GM19351 (cell line): ENCODE measurements at regions not wholly inside any gene's neighbourhood (a gene's known extent, or its start where the extent isn't known, plus 50 kb on each side); places are given as distances from the start of the nearest gene placed in this dataset.
"Not testable (repeated sequence)": the region's sequence is repeated elsewhere in the genome, so short reads cannot be mapped to it uniquely, and the experiment has no call there.

ENCODE experiments used
- ATAC-seq: cut with Tn5 transposase; IDR thresholded peaks from one replicate; pipeline ENCODE4 v1.9.1; 2021; ENCODE audit warnings: mild to moderate bottlenecking, moderate library complexity; ENCODE audit not compliant: unreplicated experiment

DNA sequence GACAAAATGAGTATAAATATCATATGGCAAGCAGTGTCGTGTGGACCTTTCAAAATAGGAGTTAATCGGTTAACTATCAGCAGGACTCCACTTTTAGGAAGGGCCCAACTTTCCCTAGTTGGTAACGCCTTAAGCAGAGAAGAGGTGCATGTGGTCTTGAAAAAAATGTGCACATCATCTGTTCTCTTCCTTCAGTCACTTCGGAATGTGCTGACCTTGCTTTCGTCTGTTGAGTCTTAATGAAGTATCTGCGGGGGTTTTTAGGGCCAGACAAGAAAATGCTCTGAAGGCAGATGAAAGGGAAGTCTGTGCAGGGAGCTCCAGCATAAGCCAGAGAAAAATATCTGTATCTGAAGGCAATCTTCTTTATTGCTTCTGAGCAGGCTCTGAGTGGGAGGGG, 185.2 kb downstream of the AEBP2 start:
- no peak for ATAC-seq

DNA sequence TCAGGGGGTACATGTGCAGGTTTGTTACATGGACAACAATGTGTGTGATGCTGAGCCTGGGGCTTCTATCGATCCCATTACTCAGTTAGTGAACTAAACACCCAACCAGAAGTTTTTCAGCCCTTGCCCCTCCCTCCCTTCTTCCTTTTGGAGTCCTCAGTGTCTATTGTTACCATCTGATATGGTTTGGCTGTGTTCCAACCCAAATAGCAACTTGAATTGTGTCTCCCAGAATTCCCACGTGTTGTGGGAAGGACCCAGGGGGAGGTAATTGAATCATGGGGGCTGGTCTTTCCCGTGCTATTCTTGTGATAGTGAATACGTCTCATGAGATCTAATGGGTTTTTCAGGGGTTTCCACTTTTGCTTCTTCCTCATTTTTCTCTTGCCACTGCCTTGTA, 186.3 kb downstream of the AEBP2 start:
- not testable (repeated sequence) for ATAC-seq

DNA sequence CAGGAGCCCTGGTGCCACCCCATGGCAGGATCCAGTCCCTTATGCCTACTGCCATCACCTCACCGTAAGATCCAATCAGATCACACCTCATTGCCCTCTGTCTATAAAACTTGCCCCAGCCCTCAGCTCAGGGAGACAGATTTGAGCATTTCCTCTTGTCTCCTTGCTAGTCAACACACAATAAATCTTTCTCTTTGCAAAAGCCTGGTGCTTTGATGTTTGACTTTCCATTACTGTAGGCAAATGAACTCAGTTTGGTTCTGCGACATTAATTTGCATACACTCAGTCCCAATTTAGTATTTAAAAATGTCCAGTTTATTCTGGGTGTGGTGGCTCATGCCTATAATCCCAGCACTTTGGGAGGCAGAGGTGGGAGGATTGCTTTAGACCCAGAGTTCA, 188.4 kb downstream of the AEBP2 start:
- no peak for ATAC-seq

DNA sequence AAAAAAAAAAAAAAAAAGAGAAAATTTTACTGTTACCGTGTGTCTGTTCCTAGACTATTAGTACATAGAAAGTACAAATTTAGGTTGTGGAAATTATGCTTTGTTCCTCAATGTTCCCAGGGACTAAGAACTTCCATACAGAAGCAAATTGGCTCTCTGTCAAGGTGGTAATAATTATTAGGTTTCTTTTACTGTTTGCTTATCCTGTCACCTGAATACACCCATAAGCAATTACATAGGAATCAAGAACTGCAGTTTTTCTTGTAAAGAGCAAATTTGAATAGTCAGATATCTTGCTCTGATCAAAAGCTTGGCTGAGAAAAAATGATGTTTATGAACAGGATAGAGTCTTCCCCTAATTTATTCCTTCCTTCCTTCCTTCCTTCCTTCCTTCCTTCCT, 191.2 kb downstream of the AEBP2 start:
- ATAC-seq: no peak

DNA sequence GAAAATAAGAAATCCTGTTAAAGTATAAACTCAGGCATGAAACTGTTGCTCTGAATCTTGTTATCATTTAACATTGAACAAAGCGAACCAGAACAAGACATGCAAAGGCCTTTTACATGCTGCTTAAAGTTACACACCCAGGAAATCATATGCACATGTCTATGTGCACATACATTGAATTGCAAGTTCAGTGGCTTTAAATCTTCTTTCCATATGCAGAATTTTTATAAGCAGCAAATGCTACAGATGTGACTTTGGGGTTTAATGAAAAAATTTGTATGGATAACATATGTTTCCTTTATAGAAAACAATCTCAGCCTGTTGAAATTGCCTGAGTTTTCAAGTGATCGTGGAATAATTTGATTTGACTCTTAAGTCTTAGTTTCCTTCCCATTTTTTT, 193.9 kb downstream of the AEBP2 start:
- no peak for ATAC-seq

DNA sequence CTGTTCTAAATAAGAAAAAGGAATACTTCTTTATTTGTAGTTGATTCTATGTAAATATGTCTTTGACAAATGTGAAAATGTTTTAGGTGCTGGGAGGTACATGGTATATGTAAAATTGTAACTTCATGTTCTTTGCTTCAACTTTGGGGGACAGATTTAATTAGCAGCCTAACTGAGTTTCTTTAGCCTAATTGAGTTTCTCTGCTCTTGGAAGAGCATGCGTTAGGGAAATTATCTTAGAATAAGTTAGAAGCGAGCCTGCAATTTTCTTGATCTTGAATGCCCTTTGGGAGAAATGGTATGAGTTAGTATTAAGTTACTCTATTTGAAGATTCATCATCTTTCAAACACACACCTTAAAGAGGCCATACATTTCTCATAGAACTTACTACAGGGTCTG, 194.3 kb downstream of the AEBP2 start:
- no peak for ATAC-seq

DNA sequence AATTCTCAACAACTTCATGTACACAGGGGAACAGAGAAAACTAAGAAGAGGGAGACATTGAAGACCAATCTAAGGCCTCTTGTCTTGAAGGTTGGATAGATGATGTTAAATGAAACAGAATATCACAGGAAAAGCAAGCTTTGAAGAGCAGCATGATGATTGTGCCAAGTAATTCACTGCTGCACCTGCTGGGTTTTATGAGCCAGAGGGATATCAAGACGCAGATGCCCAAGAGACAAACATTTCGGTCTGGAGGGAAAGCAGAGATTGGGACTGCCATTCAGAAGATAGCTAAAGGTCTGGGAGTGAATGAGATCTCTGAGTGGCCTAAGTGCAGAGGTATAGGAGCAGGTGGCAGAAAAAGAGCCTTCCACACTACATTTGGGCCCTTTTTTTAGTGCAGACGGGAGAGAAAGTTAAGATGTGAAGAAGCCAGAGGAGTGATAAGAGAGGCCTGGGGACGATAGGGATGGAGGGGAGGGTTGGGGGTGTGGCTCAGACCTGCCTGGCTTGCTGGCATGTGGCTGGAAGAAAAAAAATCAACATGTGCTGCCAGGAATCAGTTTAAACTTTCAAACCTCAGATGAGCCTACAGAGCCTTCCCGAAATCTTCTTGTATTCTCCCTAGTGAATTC, 200.6 kb downstream of the AEBP2 start:
- no peak for ATAC-seq

DNA sequence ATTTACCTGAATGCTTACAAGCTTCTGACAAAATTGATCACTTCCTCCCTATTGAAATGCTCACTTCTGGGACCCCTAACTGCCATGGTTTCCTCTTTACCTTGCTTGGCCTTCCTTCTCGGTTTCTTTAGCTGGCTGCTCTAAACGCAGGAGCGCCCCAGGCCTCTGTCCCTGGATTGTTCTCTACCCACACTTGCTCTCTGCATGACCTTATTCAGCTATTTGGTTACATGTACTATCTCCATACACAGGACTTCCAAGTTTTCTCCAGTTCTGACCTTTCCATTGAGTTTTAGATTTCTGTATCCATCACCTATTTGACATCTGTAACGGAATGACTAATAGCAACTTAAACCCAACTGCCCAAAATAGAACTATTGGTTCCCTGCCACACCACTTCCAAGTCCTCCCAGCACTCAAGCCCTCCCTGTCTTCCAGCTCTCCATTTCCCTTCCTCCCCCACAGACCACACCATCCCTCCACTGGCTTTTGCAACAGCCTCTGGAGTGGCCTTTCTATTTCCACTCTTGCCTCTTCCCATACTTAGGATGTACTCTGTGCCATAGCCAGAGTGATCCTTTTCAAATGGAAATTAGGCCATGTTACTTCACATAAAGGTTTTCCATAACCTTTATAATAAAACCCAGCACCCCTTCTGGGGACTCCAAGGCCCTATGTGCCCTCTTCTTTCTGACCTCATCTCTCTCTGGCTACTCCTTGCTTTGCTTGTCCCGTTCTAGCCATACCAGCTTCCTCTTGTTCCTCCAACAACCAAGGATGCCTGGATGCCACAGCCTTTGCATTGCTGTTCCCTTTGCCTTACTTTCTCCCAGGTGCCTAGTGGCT, 202.2 kb downstream of the AEBP2 start:
- ATAC-seq: no peak

DNA sequence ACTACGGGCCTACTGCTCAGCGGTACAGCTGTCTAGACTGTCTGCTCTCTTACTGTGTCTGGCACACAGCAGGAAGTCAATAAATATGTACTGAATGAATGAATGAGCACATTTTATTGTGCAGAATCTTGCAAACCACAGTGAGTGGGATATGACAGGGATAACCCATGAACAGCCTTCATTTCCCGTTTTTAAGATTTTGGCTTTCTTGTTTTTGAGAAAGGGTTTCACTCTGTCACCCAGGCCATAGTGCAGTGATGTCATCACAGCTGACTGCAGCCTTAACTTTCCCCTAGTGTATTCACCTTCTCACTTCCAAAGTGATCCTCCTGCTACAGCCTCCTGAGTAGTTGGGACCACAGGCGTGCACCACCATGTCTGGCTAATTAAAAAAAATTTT, 203.1 kb downstream of the AEBP2 start:
- ATAC-seq: no peak

DNA sequence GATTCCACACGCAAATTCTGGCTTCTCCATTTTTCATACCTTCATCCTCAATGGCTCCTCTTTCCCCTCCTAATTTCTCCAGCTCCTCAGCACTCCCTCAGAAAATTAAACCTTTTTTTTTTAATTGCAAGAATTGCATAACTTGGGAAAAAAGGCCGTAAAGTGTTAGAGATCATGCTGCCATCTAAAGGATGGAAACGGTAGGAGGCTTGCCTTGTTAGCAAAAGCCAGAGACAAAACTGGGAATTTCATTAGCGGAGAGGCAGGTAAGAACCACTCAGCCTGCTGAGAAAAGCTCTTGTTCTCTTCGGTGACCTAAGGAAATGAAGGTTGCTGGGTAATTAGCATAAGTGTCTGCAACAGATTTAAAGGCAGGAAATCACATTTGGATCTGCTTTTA, 204.3 kb downstream of the AEBP2 start:
- ATAC-seq: no peak

DNA sequence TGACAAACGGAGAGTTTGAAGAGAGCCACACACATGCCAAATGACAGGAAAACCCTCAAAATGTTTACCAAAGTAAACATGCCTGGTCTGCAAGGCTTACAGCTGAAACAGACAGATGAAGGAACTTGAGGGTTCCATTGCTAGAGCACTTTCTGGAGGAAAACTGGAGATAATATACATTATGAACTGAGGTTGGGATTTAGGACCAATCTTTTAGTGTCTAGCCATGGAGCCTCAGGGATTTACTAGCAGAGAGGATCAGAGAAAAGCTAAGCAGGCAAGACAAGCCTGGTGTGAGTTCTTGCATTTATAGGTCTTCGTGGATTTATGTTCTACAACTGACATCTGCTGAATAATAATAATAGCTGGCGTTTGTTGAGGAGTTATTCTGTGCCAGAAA, 205.3 kb downstream of the AEBP2 start:
- no peak for ATAC-seq

DNA sequence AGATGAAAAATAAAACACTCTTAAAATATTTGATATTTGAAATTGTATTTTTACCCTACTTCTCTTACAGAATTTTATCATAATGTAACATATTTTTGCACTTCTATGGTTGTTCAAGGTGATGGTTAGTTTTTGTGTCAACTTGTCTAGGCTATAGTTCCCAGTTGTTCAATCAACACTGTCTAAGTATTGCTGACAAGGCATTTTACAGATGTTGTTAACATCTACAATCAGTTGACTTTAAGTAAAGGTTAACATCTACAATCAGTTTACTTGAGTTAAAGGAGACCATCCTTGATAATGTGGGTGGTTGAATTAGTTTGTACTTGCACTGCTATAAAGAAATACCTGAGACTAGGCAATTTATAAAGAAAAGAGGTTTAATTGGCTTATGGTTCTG, 206.5 kb downstream of the AEBP2 start:
- no peak for ATAC-seq

DNA sequence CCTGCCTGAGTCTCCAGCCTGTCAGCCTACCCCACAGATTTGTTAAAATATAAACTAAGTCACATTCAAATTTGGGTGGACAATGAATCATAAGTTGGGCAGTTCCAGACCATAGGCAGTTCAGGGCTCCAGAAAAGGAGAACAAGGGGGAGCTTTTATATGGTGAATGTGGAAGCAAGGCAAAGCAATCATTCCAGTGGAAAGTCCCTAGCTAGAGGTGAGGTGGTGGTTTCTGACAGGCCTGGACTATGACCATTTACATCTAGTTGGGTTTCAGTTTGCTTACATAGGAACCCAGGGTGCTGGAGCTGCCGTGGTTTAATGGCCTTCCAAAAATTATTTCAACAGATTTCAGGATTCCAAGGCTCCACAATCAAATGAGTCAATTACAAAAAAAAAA, 207.3 kb downstream of the AEBP2 start:
- no peak for ATAC-seq

DNA sequence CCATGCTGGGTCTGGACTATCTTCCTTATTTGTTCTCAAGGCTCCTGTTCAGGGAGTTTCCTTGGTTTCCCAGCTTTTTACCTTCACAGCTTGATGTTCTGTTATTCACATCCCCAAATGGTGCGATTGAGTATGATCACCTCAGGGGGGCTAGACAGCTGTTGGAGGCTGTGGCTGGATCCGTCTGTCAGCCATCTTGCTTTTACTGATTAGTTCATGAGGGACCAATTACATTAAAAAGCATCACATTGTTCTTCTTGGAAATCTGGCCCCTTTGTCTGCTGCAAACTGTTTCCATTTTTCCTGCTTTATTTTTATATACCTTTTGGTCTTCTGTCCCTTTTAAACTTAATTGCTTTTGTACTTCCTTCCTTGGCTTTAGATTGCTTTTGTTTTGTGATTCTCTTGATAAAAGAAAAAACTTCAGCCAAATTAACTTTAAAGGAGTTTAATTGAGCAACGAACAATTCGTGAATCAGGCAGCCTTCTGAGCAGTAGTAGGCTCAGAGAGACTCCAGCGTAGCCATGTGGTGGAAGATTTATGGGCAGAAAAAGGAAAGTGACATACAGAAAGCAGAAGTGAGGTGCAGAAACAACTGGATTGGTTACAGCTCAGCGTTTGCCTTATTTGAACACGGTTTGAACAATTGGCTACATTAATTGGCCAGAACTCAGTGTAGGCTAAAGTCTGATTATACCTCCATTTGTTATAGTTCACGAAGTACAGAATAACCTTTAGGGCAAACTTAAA, 208.7 kb downstream of the AEBP2 start:
- ATAC-seq: no peak

DNA sequence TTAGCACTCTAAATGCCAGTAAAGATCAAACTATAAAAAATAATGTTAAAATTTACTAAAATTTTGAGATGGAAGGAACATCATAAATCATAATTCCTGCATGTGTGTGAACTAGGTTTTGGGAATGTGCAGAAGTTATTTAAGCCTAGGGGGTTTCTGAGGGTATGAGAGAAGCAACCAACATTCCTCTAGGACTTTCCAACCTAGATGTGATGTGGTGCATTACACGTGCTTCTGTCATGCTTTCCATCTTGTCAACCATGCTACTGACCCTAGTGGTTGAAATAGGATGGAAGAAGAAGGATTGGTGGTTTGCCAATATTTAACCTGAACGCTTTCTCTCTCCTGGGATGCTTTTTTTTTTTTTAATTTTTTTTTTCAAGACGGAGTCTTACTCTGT, 209.3 kb downstream of the AEBP2 start:
- no peak for ATAC-seq

DNA sequence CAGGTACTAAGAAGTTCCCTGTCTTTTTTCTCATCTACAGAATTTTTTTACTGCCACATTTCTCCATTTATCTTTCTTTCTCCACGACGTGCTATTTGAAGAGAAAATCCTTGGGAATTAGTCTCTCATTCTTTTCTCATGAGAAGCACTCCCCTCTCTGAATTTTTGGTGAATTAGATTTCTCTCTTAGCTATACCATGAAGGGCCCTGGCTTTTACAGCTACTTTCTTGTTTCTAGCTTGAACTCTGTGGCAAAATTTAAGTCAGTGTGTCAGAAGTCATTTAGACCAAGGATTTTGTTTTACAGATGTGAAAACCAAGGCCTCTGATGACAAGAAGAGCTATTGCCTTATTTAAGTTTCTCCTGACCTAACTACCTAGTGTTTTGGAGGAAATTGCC, 213.1 kb downstream of the AEBP2 start:
- ATAC-seq: no peak

DNA sequence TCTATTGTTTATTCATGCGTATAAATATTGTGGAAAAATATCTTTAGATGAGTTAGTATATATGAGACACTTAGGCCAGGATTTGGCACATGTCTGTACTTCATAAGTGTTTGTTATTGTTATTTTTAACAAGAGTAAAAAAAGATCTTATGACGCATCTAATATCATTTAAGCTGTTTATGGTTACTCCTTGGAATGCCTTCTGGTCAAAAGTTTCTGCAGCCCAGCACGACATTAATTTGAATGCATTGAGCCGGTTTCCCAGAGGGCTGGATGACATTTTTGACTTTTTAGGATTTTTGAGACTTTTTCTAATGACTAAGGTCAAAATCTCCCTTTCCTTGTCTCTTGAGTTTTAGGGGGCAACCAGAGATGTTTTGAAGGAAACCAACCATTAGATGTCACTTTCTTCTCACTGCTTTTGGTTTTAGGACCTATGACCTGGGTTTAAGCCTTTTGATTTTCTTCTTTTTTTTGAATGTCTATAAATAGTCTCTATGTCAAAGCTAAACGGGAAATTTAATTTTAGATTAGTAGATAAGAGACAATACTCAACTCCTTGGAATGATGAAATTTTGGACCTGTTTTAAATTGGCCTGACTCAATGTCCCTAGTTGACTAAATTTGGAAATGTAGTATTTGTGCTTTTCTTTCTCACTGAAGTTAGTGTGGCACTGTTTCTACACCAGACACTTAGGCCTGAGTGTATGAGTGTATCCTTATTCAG, 215.5 kb downstream of the AEBP2 start:
- ATAC-seq: no peak

DNA sequence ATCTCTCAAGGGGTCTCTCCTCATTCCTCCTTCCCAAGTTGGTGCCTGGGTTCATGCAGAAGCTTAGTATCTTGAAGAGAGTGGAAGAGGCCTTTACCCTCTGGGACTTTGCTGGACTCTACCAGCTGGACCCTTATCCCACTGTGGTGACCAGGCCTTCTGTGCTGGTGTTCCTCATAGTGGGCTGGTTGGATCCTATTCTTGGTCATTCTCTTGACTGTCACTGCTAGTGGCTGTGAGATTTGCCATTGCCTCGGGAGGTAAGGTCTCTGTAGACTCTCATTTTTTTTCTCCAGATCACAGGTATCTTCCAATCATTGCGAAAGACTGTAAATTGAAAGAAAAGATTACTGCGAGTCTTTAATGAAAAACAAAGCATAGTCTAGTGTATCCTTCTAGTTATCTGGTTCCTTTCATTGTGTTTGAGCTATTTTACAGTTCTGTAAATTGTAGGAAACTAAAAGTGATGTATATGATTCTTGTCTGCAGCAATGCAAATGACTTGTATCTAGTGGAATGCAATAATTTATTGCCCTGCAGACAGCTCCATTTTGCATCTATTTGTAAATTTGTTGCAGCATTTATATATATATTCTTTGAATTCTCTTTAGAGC, 217.9 kb downstream of the AEBP2 start:
- ATAC-seq: no peak

DNA sequence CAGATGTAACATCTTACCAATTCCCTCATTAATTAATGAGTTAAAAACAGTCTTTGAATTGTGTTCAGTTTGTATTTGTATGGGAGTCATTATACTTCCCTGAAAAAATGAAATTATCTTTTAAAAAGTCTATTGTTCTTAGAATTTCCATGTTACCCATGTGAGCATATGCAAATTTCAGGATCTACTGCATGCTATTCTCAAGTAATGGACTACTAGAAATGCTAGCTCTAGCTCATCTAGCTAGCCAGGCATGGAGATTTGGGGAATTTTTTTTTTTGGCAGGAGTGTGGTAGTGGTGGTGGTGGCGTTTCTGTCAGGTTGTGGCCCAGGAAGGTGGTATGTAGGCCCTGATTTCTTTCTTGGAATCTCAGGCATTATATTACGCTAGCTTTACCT, 218.4 kb downstream of the AEBP2 start:
- ATAC-seq: no peak

DNA sequence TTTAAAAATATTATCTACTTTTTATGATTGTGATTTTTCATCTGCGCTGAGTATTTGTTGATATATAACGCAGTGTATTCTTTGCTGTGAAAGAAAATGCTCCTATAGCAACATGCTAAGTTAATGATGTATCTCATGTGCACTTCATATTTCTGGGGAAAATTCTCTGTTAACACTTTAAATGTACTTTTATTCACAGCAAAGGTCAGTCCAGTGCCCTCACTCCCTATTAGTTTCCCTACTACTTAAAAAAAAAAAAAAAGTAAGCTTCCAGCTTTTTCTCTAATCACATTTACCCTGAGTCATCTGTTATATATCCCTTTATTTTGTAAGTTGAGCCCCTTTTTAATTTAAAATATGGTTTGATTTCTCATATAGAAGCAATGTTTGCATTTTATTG, 219.8 kb downstream of the AEBP2 start:
- ATAC-seq: no peak

DNA sequence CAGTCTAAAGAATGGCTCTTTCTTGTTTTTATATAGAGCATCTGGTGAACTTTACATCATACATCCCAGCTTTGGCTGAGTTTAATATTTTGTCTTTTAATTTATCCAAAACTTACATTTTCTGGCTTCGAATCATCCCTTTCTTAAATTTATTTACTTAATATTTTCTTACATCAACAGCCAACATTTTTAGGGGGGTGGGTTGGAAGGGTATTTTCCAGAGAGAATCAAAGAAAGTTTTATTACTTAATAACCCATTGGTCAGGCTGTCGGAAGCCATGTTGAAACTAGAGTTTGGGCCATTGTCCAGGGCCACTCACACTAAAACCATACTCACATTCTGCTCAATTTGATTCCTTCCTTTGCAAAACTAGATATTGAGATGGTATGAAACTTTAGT, 220.2 kb downstream of the AEBP2 start:
- no peak for ATAC-seq
